ENCODE measurements at regions not wholly inside any gene's neighbourhood (a gene's known extent, or its start where the extent isn't known, plus 50 kb on each side); places are given as distances from the start of the nearest gene placed in this dataset.

- no peak for DNase-seq
These were observed 61.9 kb upstream of the CLINT1 start for GRCh38 chr5:157920828-157921170.

GRCh38 chr5:157918811-157919742 lies 60.1 kb upstream of the CLINT1 start:
- peak; percentile 58 for DNase-seq

GRCh38 chr5:157917899-157918809 lies 59.2 kb upstream of the CLINT1 start:
- DNase-seq = peak; percentile 77

- no peak for DNase-seq
These were observed 58.5 kb upstream of the CLINT1 start for GRCh38 chr5:157917491-157917890.

GRCh38 chr5:157915638-157916037 lies 56.7 kb upstream of the CLINT1 start:
- no peak for DNase-seq

- no peak for DNase-seq
These were observed 55.3 kb upstream of the CLINT1 start for GRCh38 chr5:157914151-157914788.

GRCh38 chr5:157913575-157913974 lies 54.6 kb upstream of the CLINT1 start:
- DNase-seq = no peak

GRCh38 chr5:157912621-157913325 lies 53.8 kb upstream of the CLINT1 start:
- DNase-seq = no peak

- no peak for DNase-seq
These were observed 52.6 kb upstream of the CLINT1 start for GRCh38 chr5:157911568-157911967.

Measured in activated CD8-positive, alpha-beta memory T cell treated with anti-CD3 and anti-CD28 coated beads for 24 hours (primary cell).